Common myeloid progenitor, CD34-positive (primary cell): ENCODE measurements at regions not wholly inside any gene's neighbourhood (a gene's known extent, or its start where the extent isn't known, plus 50 kb on each side); places are given as distances from the start of the nearest gene placed in this dataset.

ENCODE experiments used
- CTCF ChIA-PET: fragments of 350-600 bp; sonication (Branson Sonifier 250); formaldehyde crosslinking; loops from one replicate; lab custom pipeline; 2021; ENCODE audit warnings: antibody characterized with exemption; lab: Charles Lee
- POLR2A ChIA-PET: fragments of 350-600 bp; sonication (Branson Sonifier 250); formaldehyde crosslinking; loops from one replicate; lab custom pipeline; 2021; ENCODE audit warnings: antibody characterized with exemption; lab: Charles Lee
- DNase-seq, 3 donors: peaks; one replicate each; pipeline versions ENCODE4 v3.0.0 to v3.0.0-alpha.2; 2013
- H3K27ac ChIP-seq, 2 experiments: 1 replicate in 1 of 2; 2 replicates in 1 of 2; pipeline ENCODE4 v1.7.0; 2013; ENCODE audit warnings: inconsistent platforms in 2 of 2, low read length in 2 of 2, mild to moderate bottlenecking in 2 of 2, low read depth in 1 of 2, moderate library complexity in 1 of 2; ENCODE audit not compliant: severe bottlenecking in 2 of 2, insufficient read depth in 1 of 2, poor library complexity in 1 of 2
- H3K27me3 ChIP-seq, 5 experiments: replicated peaks in 2 of 5; 1 replicate in 3 of 5; 2 replicates in 2 of 5; pipeline versions ENCODE4 v1.6.1 to v1.7.0; 2013; ENCODE audit warnings: low read length in 4 of 5, mild to moderate bottlenecking in 2 of 5, moderate library complexity in 2 of 5, inconsistent platforms in 1 of 5; ENCODE audit not compliant: insufficient read depth in 5 of 5, control insufficient read depth in 4 of 5
- H3K36me3 ChIP-seq, 4 experiments: 1 replicate in 2 of 4; 2 replicates in 2 of 4; pipeline versions ENCODE4 v1.6.1 to v1.7.0; 2013; ENCODE audit warnings: low read length in 3 of 4, control low read depth in 1 of 4, mild to moderate bottlenecking in 1 of 4; ENCODE audit not compliant: control insufficient read depth in 4 of 4, insufficient read depth in 4 of 4
- H3K4me1 ChIP-seq, 4 experiments: 1 replicate in 3 of 4; 2 replicates in 1 of 4; pipeline versions ENCODE4 v1.6.1 to v1.7.1; 2013; ENCODE audit warnings: low read length in 3 of 4, mild to moderate bottlenecking in 3 of 4, control low read depth in 1 of 4, inconsistent platforms in 1 of 4, moderate library complexity in 1 of 4; ENCODE audit not compliant: control insufficient read depth in 4 of 4, insufficient read depth in 4 of 4; ENCODE audit errors: control extremely low read depth in 1 of 4
- H3K4me3 ChIP-seq, 7 experiments: 1 replicate in 4 of 7; 2 replicates in 3 of 7; pipeline versions ENCODE4 v1.5.1 to v1.7.0; 2013; ENCODE audit warnings: mild to moderate bottlenecking in 7 of 7, low read length in 6 of 7, moderate library complexity in 6 of 7, inconsistent platforms in 2 of 7, low read depth in 2 of 7, control low read depth in 1 of 7; ENCODE audit not compliant: insufficient read depth in 4 of 7, control insufficient read depth in 1 of 7; ENCODE audit errors: extremely low read depth in 1 of 7
- H3K9me3 ChIP-seq, 5 experiments: 1 replicate in 4 of 5; 2 replicates in 1 of 5; pipeline versions ENCODE4 v1.6.1 to v1.7.1; 2013; ENCODE audit warnings: low read length in 4 of 5, mild to moderate bottlenecking in 2 of 5, inconsistent platforms in 1 of 5, low read depth in 1 of 5, moderate library complexity in 1 of 5; ENCODE audit not compliant: control insufficient read depth in 4 of 5, insufficient read depth in 2 of 5; ENCODE audit errors: control extremely low read depth in 1 of 5
- WGBS: methylation state at CpG from one replicate; pipeline ENCODE4 v1.1.5; 2013; ENCODE audit not compliant: insufficient coverage; 5-methylcytosine and 5-hydroxymethylcytosine counted together

DNA sequence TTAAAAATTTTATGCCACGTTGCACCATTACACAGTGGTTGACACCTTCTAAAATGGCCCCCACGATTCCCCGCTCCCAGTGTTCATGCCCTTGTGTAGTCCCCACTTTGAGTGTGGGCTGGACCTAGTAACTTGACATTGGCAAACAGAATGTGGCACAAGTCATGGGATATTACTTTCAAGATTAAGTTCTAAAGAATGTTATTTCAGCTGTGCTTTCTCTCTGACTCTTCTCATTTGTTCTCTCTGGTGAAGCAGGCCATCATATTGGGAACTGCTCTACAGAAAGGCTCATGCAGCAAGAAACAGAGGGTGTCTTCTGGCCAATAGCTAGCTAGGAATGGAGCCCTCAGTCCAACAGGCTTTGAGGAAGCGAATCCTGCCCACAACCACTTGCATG, 67.1 kb downstream of the ATXN3L start:
- WGBS, result 90% methylated on average over 4 of the region's 4 CpGs
- POLR2A ChIA-PET, result no interaction called here
- Histone ChIP-seq H3K9me3 (peaks cover 0 to 4% (median 0%) of the 10 kb centered on the region in 5 experiments), H3K27ac (no peak overlapping the region), H3K36me3 (no peaks in the 10 kb centered on the region), H3K4me3 (no peak overlapping the region), H3K4me1 (peaks cover 11 to 54% (median 15%) of the 10 kb centered on the region in 4 experiments), H3K27me3 (no peaks in the 10 kb centered on the region)
- CTCF ChIA-PET, result no interaction called here
- DNase-seq, result no peak

DNA sequence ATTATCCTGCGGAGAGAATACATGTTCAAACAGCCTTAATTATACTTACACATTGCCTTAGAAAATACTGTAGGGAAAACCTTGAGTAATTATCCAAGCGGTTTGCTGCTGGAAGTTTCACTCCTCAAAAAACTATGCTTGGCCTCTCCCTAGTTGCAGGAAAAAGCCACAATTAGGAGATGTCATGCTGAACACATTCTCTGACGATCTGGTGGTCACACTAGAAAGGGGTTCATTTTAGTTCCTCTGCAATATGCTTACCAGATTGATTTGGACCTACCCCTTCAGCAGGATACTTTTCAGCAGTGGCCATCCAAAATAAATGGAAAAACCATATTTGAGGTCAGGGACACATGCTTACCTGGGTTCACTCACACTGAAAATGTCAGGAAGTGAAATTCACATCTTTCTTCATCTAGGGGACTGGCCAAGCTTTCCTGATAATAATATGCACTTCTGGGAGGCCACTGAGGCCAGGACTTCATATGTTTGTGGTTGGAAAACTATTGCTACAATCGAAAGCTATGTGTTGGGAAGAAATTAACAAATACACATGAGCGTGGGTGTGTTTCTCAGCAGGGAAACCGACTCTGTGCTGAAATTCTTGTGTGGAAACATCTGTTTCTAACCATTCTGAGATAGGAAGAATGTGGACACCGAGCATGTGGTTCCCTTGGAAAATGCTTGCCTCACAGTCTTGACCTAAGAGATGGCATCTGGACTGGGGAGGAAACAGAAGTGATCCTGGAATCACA, 68.8 kb downstream of the ATXN3L start:
- 62% methylated on average over 5 of the region's 7 CpGs for WGBS
- POLR2A ChIA-PET, result no interaction called here

DNA sequence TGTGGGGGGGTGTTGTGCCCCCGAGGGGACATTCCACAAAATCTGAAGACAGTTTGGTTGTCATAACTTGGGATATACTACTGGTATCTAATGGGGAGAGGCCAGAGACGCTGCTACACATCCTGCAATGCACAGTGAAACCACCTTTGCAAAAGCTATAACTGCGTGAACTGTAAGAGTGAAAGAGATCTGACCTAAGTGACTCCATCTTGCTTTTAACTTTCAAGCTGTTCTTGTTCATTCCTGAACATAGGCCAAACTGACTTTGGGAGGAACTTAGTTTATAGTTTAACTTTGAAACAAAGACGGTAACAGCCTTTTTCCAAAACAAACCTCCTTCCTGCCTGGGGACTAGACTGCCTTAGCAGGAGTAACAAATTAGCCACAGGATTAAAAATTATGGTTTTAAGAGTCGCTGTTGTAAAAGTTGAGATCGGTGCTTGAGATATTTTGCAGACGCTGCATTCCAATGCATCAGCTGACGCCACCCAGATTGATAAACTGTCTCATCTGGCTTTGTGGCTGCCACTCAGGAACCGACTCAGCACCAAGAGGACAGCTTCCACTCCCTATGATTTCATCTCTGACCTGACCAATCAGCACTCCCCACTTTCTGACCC, 70.9 kb downstream of the ATXN3L start:
- CTCF ChIA-PET, result no interaction called here
- DNase-seq, result no peak
- H3K27me3 ChIP-seq, result peaks cover 0 to 6% (median 0%) of the 10 kb centered on the region in 5 experiments
- no peaks in the 10 kb centered on the region for H3K36me3 ChIP-seq
- no peak overlapping the region for H3K27ac ChIP-seq
- peaks cover 0 to 4% (median 0%) of the 10 kb centered on the region in 5 experiments for H3K9me3 ChIP-seq
- H3K4me1 ChIP-seq, result peaks cover 4 to 39% (median 9%) of the 10 kb centered on the region in 4 experiments
- POLR2A ChIA-PET, result interaction anchor here (0.7 kb wide), 1 partner anchor 23 kb away, joined by 3 read pairs; no protein-coding TSS in a partner anchor
- H3K4me3 ChIP-seq, result no peak overlapping the region
- WGBS, result 54% methylated on average over 7 of the region's 9 CpGs

More for the DNA sequence above, 68.8 kb downstream of the ATXN3L start:
- peaks cover 0 to 6% (median 0%) of the 10 kb centered on the region in 5 experiments for H3K27me3 ChIP-seq
- H3K9me3 ChIP-seq, result peaks cover 0 to 4% (median 0%) of the 10 kb centered on the region in 5 experiments
- CTCF ChIA-PET, result no interaction called here
- DNase-seq, result peak; percentile 32 to 86 (median 83)
- peak overlapping the region in 1 of 7 experiments; percentile 23 for H3K4me3 ChIP-seq
- H3K36me3 ChIP-seq, result no peaks in the 10 kb centered on the region
- H3K27ac ChIP-seq, result no peak overlapping the region
- peaks cover 11 to 50% (median 14%) of the 10 kb centered on the region in 4 experiments for H3K4me1 ChIP-seq

DNA sequence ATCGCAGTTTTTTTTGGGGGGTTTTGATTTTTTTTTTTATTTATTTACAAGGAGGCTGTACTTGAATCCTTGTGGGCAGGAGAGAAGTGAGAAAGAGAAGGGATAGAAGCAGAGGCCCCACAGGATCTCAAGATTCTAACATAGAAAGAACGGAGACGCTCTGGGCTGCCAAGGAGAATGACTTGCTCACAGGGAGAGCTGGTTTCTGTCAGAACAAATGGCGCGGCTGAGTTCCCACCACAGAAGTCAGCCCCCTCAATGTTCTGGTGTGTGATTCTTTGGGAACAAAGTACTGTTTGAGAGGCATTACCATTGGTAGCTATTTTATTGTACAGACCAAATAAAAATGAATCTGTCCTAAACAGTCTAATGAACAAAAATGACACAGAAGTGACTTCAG, 80.6 kb downstream of the ATXN3L start:
- 25% methylated on average over 2 of the region's 5 CpGs for WGBS
- CTCF ChIA-PET, result interaction anchor here (1.1 kb wide), 1 partner anchor 45 kb away, joined by 3 read pairs; no protein-coding TSS in a partner anchor

DNA sequence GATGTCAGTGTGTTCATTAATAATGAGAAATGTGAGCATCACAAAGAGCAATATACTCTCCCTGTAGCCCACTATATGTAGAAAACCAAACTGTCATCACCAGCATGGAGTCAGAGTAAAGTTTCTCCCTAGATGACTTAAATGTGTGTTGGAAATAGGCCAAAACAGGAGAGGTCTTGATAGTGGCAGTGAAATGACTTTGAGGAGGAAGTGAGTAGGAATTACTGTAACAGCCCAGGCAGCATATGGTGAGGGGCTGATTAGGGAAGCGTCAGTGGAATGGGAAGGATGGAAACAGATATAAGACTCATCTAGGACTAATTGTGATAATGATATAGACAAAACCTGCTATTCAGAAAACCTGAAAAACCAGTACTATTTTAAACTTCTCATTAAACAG, 83.9 kb downstream of the ATXN3L start:
- Histone ChIP-seq H3K27ac (no peak overlapping the region), H3K36me3 (no peaks in the 10 kb centered on the region), H3K4me1 (peaks cover 0 to 33% (median 17%) of the 10 kb centered on the region in 4 experiments), H3K27me3 (no peaks in the 10 kb centered on the region), H3K4me3 (no peak overlapping the region), H3K9me3 (no peaks in the 10 kb centered on the region)
- ChIA-PET CTCF (no interaction called here), POLR2A (no interaction called here)
- no CpG with 5 or more reads among the region's 1 CpG for WGBS
- DNase-seq, result peak; percentile 40 to 81 (median 74)

More for the DNA sequence above, 80.6 kb downstream of the ATXN3L start:
- H3K4me1 ChIP-seq, result peaks cover 0 to 38% (median 20%) of the 10 kb centered on the region in 4 experiments
- no peaks in the 10 kb centered on the region for H3K9me3 ChIP-seq
- peak overlapping the region in 1 of 7 experiments; percentile 11 for H3K4me3 ChIP-seq
- peak in 1 of 3 donors; percentile 37 for DNase-seq
- no peaks in the 10 kb centered on the region for H3K27me3 ChIP-seq
- no peaks in the 10 kb centered on the region for H3K36me3 ChIP-seq
- no peak overlapping the region for H3K27ac ChIP-seq
- POLR2A ChIA-PET, result interaction anchor here (0.8 kb wide), 1 partner anchor 15 kb away, joined by 3 read pairs; no protein-coding TSS in a partner anchor

DNA sequence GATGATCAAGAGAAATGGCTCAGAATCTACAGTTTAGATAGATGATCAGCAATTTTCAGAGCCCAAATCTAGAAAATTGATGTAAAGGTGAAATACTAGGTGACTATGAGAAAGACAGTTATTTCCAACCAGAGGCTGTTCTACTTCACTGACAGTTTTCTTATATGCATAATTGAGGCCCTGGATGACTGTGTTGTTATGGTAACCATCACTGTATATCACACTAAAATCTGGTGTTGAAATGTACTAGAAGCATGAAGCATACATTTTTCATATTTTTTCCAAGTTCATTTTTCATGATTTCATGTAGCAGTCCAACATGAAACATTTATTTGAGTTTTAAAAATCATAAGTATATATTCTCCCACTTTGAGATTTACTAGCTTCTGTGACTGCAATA, 87.4 kb downstream of the ATXN3L start:
- Histone ChIP-seq H3K27me3 (no peaks in the 10 kb centered on the region), H3K36me3 (no peaks in the 10 kb centered on the region), H3K9me3 (no peaks in the 10 kb centered on the region), H3K4me3 (no peak overlapping the region), H3K27ac (no peak overlapping the region), H3K4me1 (peaks cover 0 to 12% (median 3%) of the 10 kb centered on the region in 4 experiments)
- POLR2A ChIA-PET, result no interaction called here
- DNase-seq, result no peak
- CTCF ChIA-PET, result no interaction called here

DNA sequence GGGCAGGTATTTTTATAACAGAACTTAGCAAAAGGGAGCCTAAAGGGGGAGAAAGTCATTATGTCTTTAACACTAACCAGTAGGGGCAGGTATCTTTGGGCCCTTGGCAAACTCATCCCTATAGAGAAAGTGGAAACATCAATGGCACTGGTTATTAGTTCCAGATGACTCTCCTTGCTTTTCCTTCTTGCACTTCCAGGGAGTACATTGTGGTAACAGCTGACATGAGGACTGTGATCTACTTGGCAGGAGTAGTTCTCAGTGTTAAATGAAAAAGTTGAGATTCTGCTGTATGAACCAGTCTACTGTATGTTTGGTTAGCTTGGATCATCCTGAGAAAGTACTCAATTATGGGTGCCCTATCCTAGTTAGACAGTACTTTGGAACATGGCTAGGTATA, 93.6 kb downstream of the ATXN3L start:
- H3K9me3 ChIP-seq, result peaks cover 0 to 2% (median 0%) of the 10 kb centered on the region in 5 experiments
- no peaks in the 10 kb centered on the region for H3K36me3 ChIP-seq
- POLR2A ChIA-PET, result no interaction called here
- no peaks in the 10 kb centered on the region for H3K4me1 ChIP-seq
- H3K27ac ChIP-seq, result no peak overlapping the region
- H3K4me3 ChIP-seq, result no peak overlapping the region
- CTCF ChIA-PET, result no interaction called here
- no peak for DNase-seq
- H3K27me3 ChIP-seq, result peaks cover 0 to 3% (median 0%) of the 10 kb centered on the region in 5 experiments
